ENCODE measurements at regions not wholly inside any gene's neighbourhood (a gene's known extent, or its start where the extent isn't known, plus 50 kb on each side); places are given as distances from the start of the nearest gene placed in this dataset.

DNA sequence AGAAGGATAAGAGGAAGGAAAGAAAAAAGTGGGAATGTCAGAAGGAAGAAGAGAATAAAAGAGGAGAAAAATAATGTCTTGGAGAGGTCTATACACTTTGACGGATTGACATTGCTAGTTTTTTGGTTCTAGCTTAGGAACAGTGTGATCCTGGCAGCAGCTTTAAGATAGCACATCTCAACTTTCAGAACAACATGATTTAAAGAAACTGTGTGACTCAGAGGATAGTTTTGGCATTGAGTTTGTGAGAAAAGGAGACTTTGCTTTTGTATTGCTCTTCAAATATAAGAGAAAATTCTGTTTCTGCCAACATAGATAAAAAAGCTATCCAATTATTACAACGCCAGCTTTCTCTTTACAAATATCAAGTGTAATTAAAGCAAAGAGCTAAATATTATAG lies 260.7 kb upstream of the ARRDC3 start:
- TF ChIP-seq, protein P1, sequence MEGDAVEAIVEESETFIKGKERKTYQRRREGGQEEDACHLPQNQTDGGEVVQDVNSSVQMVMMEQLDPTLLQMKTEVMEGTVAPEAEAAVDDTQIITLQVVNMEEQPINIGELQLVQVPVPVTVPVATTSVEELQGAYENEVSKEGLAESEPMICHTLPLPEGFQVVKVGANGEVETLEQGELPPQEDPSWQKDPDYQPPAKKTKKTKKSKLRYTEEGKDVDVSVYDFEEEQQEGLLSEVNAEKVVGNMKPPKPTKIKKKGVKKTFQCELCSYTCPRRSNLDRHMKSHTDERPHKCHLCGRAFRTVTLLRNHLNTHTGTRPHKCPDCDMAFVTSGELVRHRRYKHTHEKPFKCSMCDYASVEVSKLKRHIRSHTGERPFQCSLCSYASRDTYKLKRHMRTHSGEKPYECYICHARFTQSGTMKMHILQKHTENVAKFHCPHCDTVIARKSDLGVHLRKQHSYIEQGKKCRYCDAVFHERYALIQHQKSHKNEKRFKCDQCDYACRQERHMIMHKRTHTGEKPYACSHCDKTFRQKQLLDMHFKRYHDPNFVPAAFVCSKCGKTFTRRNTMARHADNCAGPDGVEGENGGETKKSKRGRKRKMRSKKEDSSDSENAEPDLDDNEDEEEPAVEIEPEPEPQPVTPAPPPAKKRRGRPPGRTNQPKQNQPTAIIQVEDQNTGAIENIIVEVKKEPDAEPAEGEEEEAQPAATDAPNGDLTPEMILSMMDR (IDR thresholded peaks at IDR 0.05) = no peak
- TF ChIP-seq SIN3A (IDR thresholded peaks at IDR 0.05; ENCODE audit: borderline replicate concordance, insufficient read depth, low read depth, low read length) (no peak), TCF7L2 (IDR thresholded peaks at IDR 0.05; ENCODE audit: low read depth, low read length) (no peak)
